GM23248 (cell line): ENCODE measurements at regions not wholly inside any gene's neighbourhood (a gene's known extent, or its start where the extent isn't known, plus 50 kb on each side); places are given as distances from the start of the nearest gene placed in this dataset.

Experiments
- DNase-seq: peaks from one replicate; pipeline ENCODE4 v3.0.0-alpha.2; 2015
- H2AFZ ChIP-seq: fragments of 200-600 bp; sonication (generic); 2 replicates; pipeline ENCODE4 v1.6.1; 2016; ENCODE audit warnings: antibody characterized with exemption
- H3F3A ChIP-seq: fragments of 200-600 bp; sonication (generic); 2 replicates; pipeline ENCODE4 v1.6.1; 2016; ENCODE audit warnings: mild to moderate bottlenecking, antibody characterized with exemption, mixed run types; ENCODE audit not compliant: insufficient read depth
- H3K27ac ChIP-seq: fragments of 200-600 bp; sonication (generic); 2 replicates; pipeline ENCODE4 v1.5.1; 2016; ENCODE audit warnings: mild to moderate bottlenecking
- H3K27me3 ChIP-seq: fragments of 200-600 bp; sonication (generic); replicated peaks from 2 replicates; pipeline ENCODE4 v1.6.1; 2016; ENCODE audit warnings: mild to moderate bottlenecking; ENCODE audit not compliant: insufficient read depth
- H3K36me3 ChIP-seq: fragments of 200-600 bp; sonication (generic); 2 replicates; pipeline ENCODE4 v1.6.1; 2016; ENCODE audit warnings: low read depth, mild to moderate bottlenecking
- H3K4me1 ChIP-seq: fragments of 200-600 bp; sonication (generic); 2 replicates; pipeline ENCODE4 v1.6.1; 2016; ENCODE audit warnings: mild to moderate bottlenecking; ENCODE audit not compliant: insufficient read depth
- H3K4me2 ChIP-seq: fragments of 200-600 bp; sonication (generic); one replicate; pipeline ENCODE4 v1.6.1; 2016; ENCODE audit warnings: mild to moderate bottlenecking; ENCODE audit not compliant: unreplicated experiment
- H3K4me3 ChIP-seq: fragments of 200-600 bp; sonication (generic); 2 replicates; pipeline ENCODE4 v1.5.1; 2016; ENCODE audit warnings: mild to moderate bottlenecking
- H3K79me2 ChIP-seq: fragments of 200-600 bp; sonication (generic); 2 replicates; pipeline ENCODE4 v1.6.1; 2016; ENCODE audit warnings: mild to moderate bottlenecking; ENCODE audit not compliant: insufficient read depth
- H3K9ac ChIP-seq: fragments of 200-600 bp; sonication (generic); 2 replicates; pipeline ENCODE4 v1.6.1; 2016; ENCODE audit warnings: mild to moderate bottlenecking
- H3K9me2 ChIP-seq: fragments of 200-600 bp; sonication (generic); 2 replicates; pipeline ENCODE4 v1.6.1; 2016; ENCODE audit warnings: mixed run types, mild to moderate bottlenecking, moderate library complexity; ENCODE audit not compliant: insufficient read depth
- H3K9me3 ChIP-seq: fragments of 200-600 bp; sonication (generic); one replicate; pipeline ENCODE4 v1.6.1; 2017; ENCODE audit warnings: low read depth
- H4K20me1 ChIP-seq: fragments of 200-600 bp; sonication (generic); 2 replicates; pipeline ENCODE4 v1.6.0; 2016; ENCODE audit not compliant: insufficient read depth
- EZH2 ChIP-seq: fragments of 200-600 bp; sonication (generic); IDR thresholded peaks from 2 replicates; pipeline ENCODE4 v1.6.1; 2018; ENCODE audit warnings: antibody characterized with exemption, mild to moderate bottlenecking; ENCODE audit not compliant: insufficient read depth, poor library complexity, severe bottlenecking
- EZH2phosphoT487 ChIP-seq: fragments of 200-600 bp; sonication (generic); IDR thresholded peaks from 2 replicates; pipeline ENCODE4 v1.6.1; 2018; ENCODE audit warnings: antibody characterized with exemption, moderate library complexity, mild to moderate bottlenecking, low read depth; ENCODE audit not compliant: insufficient read depth
- WGBS, 2 experiments: methylation state at CpG; one replicate each; pipeline ENCODE4 v1.1.6; 2015 to 2017; ENCODE audit warnings: low lambda C conversion rate in 2 of 2, low coverage in 1 of 2; ENCODE audit errors: missing lambda C conversion rate in 2 of 2; 5-methylcytosine and 5-hydroxymethylcytosine counted together
- in situ Hi-C: fragments of 300-500 bp; cut with MboI; formaldehyde crosslinking; loops from 2 replicates; pipeline ENCODE4 v1.15.0; 2020

DNA sequence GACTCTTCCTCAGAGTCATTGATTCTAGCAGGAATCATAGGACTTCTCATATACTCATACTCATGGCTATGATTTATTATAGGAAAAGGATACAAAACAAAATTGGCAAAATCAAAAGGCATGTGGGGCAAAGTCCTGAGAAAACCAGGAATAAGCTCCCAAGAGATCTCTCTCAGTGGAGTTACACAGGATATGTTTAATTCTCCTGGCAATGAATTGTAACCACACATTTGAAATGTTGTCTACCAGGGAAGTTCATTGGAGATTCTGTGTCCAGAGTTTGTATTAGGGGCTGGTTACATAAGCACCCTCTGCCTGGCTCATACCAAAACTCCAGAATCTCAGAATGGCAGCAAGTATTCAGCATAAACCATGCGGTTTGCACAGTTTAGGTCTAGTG is 63.9 kb downstream of the ADAMTS1 start:
- Histone ChIP-seq H3K9ac (no peak overlapping the region), H3K27ac (no peak overlapping the region), H3K79me2 (no peaks in the 10 kb centered on the region), H3F3A (peaks cover 10% of the 10 kb centered on the region; the same call in 1 of the 2 replicates), H2AFZ (no peak overlapping the region), H3K4me2 (no peak overlapping the region), H4K20me1 (no peaks in the 10 kb centered on the region), H3K9me2 (no peaks in the 10 kb centered on the region), H3K4me1 (peaks cover 11% of the 10 kb centered on the region), H3K9me3 (no peaks in the 10 kb centered on the region), H3K27me3 (no peaks in the 10 kb centered on the region), H3K4me3 (no peak overlapping the region), H3K36me3 (no peaks in the 10 kb centered on the region)
- in situ Hi-C loops = no loop called here
- TF ChIP-seq EZH2 = no peak
- no peak for TF ChIP-seq EZH2phosphoT487
- WGBS, 2 experiments = 83 to 95% methylated on average over 1 of the region's 1 CpG
- DNase-seq = no peak

DNA sequence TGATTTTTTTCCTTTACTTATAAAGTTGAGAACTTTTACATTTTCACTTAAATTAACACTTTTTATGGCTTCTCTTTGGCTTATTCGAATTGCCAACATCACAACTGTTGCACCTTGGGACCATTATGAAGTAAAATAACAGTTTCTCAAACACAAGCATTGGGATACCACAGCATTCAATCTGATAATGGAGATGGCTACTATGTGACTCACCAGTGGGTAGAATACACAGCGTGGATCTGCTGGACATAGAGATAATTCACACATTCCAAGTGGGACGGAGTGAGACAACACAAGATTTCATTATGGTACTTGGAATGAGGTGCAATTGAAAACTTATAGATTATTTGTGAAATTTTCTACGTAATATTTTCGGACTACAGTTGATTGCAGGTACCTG is 68.0 kb downstream of the ADAMTS1 start:
- H3K9me3 ChIP-seq = no peaks in the 10 kb centered on the region
- no peaks in the 10 kb centered on the region for H3K27me3 ChIP-seq
- H2AFZ ChIP-seq = no peak overlapping the region
- H3K9me2 ChIP-seq = no peaks in the 10 kb centered on the region
- no peaks in the 10 kb centered on the region; the same call in 1 of the 2 replicates for H3K4me1 ChIP-seq
- H3K4me2 ChIP-seq = no peak overlapping the region
- H3K4me3 ChIP-seq = no peak overlapping the region
- no peak overlapping the region for H3K9ac ChIP-seq
- peaks cover 10% of the 10 kb centered on the region; the same call in 1 of the 2 replicates for H3F3A ChIP-seq
- WGBS, 2 experiments = 75 to 77% methylated on average over 5 of the region's 5 CpGs
- in situ Hi-C loops = no loop called here
- TF ChIP-seq EZH2 = no peak
- TF ChIP-seq EZH2phosphoT487 = no peak
- no peaks in the 10 kb centered on the region for H3K79me2 ChIP-seq
- no peaks in the 10 kb centered on the region for H4K20me1 ChIP-seq
- DNase-seq = peak; percentile 18
- no peak overlapping the region for H3K27ac ChIP-seq
- no peaks in the 10 kb centered on the region for H3K36me3 ChIP-seq

DNA sequence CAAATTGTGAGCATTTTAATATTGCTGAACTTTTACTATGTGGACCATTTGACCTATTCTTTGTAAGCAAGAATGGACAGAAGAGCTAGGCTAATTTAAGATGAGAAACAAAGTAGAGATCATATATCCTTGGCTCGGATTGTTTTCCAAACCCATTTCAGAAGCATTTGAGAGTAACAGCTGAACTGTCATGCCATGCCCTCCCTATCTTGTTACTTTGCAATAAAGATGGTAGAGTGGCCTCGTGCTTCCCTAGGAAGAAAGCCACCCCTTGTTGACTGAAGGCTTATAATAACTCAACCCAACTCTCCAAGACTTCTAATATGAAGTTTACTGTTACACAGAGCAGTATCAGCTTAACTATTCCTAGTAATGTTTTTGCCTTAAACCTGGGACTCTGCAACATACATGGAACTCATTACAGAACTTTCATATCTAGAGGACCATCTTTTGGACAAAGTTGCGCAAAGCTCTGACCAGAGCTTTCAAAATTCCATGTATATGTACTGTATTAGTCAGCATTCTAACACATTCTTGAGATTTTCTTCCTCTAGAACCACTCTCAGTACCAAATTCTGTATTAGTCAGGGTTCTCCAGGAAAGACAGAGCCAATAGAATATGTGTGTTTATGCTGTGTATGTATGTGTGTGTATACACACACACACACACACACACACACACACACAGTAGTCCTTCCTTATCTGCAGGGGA is 68.7 kb downstream of the ADAMTS1 start:
- Histone ChIP-seq H3K4me2 (no peak overlapping the region), H2AFZ (no peak overlapping the region), H4K20me1 (no peaks in the 10 kb centered on the region), H3K9me2 (no peaks in the 10 kb centered on the region), H3K4me1 (no peaks in the 10 kb centered on the region; the same call in 1 of the 2 replicates), H3K79me2 (no peaks in the 10 kb centered on the region), H3K9ac (no peak overlapping the region), H3K9me3 (no peaks in the 10 kb centered on the region), H3F3A (peaks cover 10% of the 10 kb centered on the region; the same call in 1 of the 2 replicates), H3K27me3 (no peaks in the 10 kb centered on the region), H3K36me3 (no peaks in the 10 kb centered on the region), H3K27ac (no peak overlapping the region), H3K4me3 (no peak overlapping the region)
- in situ Hi-C loops = no loop called here
- no peak for TF ChIP-seq EZH2
- TF ChIP-seq EZH2phosphoT487 = no peak
- peak; percentile 73 for DNase-seq
- 80 to 84% methylated on average over 3 of the region's 3 CpGs for WGBS, 2 experiments

GRCh38 chr21:26773058-26773457 is 72.2 kb downstream of the ADAMTS1 start:
- no peaks in the 10 kb centered on the region for H3K36me3 ChIP-seq
- H3K4me2 ChIP-seq = no peak overlapping the region
- H3K27me3 ChIP-seq = no peaks in the 10 kb centered on the region
- no peak overlapping the region for H3K27ac ChIP-seq
- H2AFZ ChIP-seq = no peak overlapping the region
- no peaks in the 10 kb centered on the region for H3K79me2 ChIP-seq
- in situ Hi-C loops = no loop called here
- no peaks in the 10 kb centered on the region for H4K20me1 ChIP-seq
- no peak overlapping the region for H3K9ac ChIP-seq
- no peaks in the 10 kb centered on the region; the same call in 1 of the 2 replicates for H3K4me1 ChIP-seq
- H3K9me3 ChIP-seq = no peaks in the 10 kb centered on the region
- H3F3A ChIP-seq = peaks cover 10% of the 10 kb centered on the region; the same call in 1 of the 2 replicates
- H3K4me3 ChIP-seq = no peak overlapping the region
- TF ChIP-seq EZH2 = no peak
- TF ChIP-seq EZH2phosphoT487 = no peak
- no peaks in the 10 kb centered on the region for H3K9me2 ChIP-seq
- no peak for DNase-seq
- WGBS, 2 experiments = 95 to 98% methylated on average over 2 of the region's 2 CpGs
